H9 (cell line): ENCODE measurements at regions not wholly inside any gene's neighbourhood (a gene's known extent, or its start where the extent isn't known, plus 50 kb on each side); places are given as distances from the start of the nearest gene placed in this dataset.

Experiments
- DNase-seq: peaks from one replicate; pipeline ENCODE4 v3.0.0-alpha.2; 2017
- H2AFZ ChIP-seq: one replicate; pipeline ENCODE4 v1.6.1; 2013; ENCODE audit warnings: mild to moderate bottlenecking, low read length, control low read depth, moderate library complexity
- H2AK5ac ChIP-seq: 2 replicates; pipeline ENCODE4 v1.6.1; 2013; ENCODE audit warnings: low read length, control low read depth, mixed read lengths; ENCODE audit not compliant: insufficient read length
- H2BK120ac ChIP-seq: one replicate; pipeline ENCODE4 v1.6.1; 2013; ENCODE audit warnings: low read depth, mild to moderate bottlenecking, low read length, control low read depth, inconsistent platforms; ENCODE audit not compliant: poor library complexity, severe bottlenecking
- H2BK12ac ChIP-seq: 2 replicates; pipeline ENCODE4 v1.6.1; 2013; ENCODE audit warnings: low read length, control low read depth, mixed read lengths, low read depth; ENCODE audit not compliant: insufficient read length
- H2BK15ac ChIP-seq: 2 replicates; pipeline ENCODE4 v1.6.1; 2013; ENCODE audit warnings: low read depth, low read length, control low read depth
- H2BK20ac ChIP-seq: one replicate; pipeline ENCODE4 v1.6.1; 2013; ENCODE audit warnings: low read depth, mild to moderate bottlenecking, low read length, control low read depth, inconsistent platforms; ENCODE audit not compliant: poor library complexity, severe bottlenecking
- H2BK5ac ChIP-seq: 2 replicates; pipeline ENCODE4 v1.6.1; 2013; ENCODE audit warnings: low read length, control low read depth, mixed read lengths; ENCODE audit not compliant: insufficient read length
- H3K14ac ChIP-seq: 2 replicates; pipeline ENCODE4 v1.6.1; 2013; ENCODE audit warnings: low read length, control low read depth; ENCODE audit not compliant: insufficient read depth
- H3K18ac ChIP-seq: 2 replicates; pipeline ENCODE4 v1.6.1; 2013; ENCODE audit warnings: low read depth, mild to moderate bottlenecking, mixed read lengths, low read length, control low read depth; ENCODE audit not compliant: insufficient read length
- H3K23ac ChIP-seq: 2 replicates; pipeline ENCODE4 v1.6.1; 2013; ENCODE audit warnings: low read length, control low read depth, mixed read lengths, low read depth; ENCODE audit not compliant: insufficient read length
- H3K23me2 ChIP-seq: 2 replicates; pipeline ENCODE4 v1.6.1; 2013; ENCODE audit warnings: low read depth, mild to moderate bottlenecking, mixed read lengths, low read length, control low read depth; ENCODE audit not compliant: insufficient read length, poor library complexity, severe bottlenecking
- H3K27ac ChIP-seq: 2 replicates; pipeline ENCODE4 v1.5.1; 2013; ENCODE audit warnings: low read length, control low read depth, mixed read lengths, low read depth; ENCODE audit not compliant: insufficient read length
- H3K27me3 ChIP-seq: 2 replicates; pipeline ENCODE4 v1.6.1; 2013; ENCODE audit warnings: low read length, control low read depth, inconsistent platforms; ENCODE audit not compliant: insufficient read depth
- H3K4ac ChIP-seq: 2 replicates; pipeline ENCODE4 v1.6.1; 2013; ENCODE audit warnings: low read depth, mild to moderate bottlenecking, control low read depth, inconsistent platforms, low read length, moderate library complexity
- H3K4me1 ChIP-seq: 2 replicates; pipeline ENCODE4 v1.6.1; 2013; ENCODE audit warnings: low read length, control low read depth, inconsistent platforms; ENCODE audit not compliant: insufficient read depth
- H3K4me2 ChIP-seq: 2 replicates; pipeline ENCODE4 v1.6.1; 2013; ENCODE audit warnings: low read length, control low read depth, mixed read lengths; ENCODE audit not compliant: insufficient read length, insufficient read depth
- H3K56ac ChIP-seq: 2 replicates; pipeline ENCODE4 v1.6.1; 2013; ENCODE audit warnings: low read depth, mild to moderate bottlenecking, mixed read lengths, low read length, control low read depth; ENCODE audit not compliant: insufficient read length
- H3K79me1 ChIP-seq: 2 replicates; pipeline ENCODE4 v1.6.1; 2013; ENCODE audit warnings: low read depth, mild to moderate bottlenecking, moderate library complexity, low read length, control low read depth, inconsistent platforms; ENCODE audit not compliant: insufficient read depth, poor library complexity, severe bottlenecking
- H3K79me2 ChIP-seq: 2 replicates; pipeline ENCODE4 v1.6.1; 2013; ENCODE audit warnings: low read length, control low read depth, inconsistent platforms; ENCODE audit not compliant: insufficient read depth
- H3K9ac ChIP-seq: 2 replicates; pipeline ENCODE4 v1.6.1; 2013; ENCODE audit warnings: low read length, control low read depth, mixed read lengths; ENCODE audit not compliant: insufficient read length; ENCODE audit errors: extremely low read depth
- H3K9me3 ChIP-seq: one replicate; pipeline ENCODE4 v1.6.1; 2013; ENCODE audit warnings: low read depth, low read length, inconsistent platforms; ENCODE audit not compliant: control insufficient read depth
- H3T11ph ChIP-seq: one replicate; pipeline ENCODE4 v1.6.1; 2013; ENCODE audit warnings: mild to moderate bottlenecking, low read length, control low read depth, inconsistent platforms
- H4K20me1 ChIP-seq: one replicate; pipeline ENCODE4 v1.6.1; 2013; ENCODE audit not compliant: control insufficient read depth, insufficient read length, insufficient read depth
- H4K5ac ChIP-seq: 2 replicates; pipeline ENCODE4 v1.6.1; 2013; ENCODE audit warnings: low read depth, mild to moderate bottlenecking, mixed read lengths, low read length, control low read depth; ENCODE audit not compliant: insufficient read length
- H4K8ac ChIP-seq: replicated peaks from 2 replicates; pipeline ENCODE4 v1.6.1; 2013; ENCODE audit warnings: low read length, control low read depth, mixed read lengths, low read depth; ENCODE audit not compliant: insufficient read length
- H4K91ac ChIP-seq: 2 replicates; pipeline ENCODE4 v1.6.1; 2013; ENCODE audit warnings: low read depth, mild to moderate bottlenecking, moderate library complexity, mixed read lengths, low read length, control low read depth; ENCODE audit not compliant: insufficient read length
- H3K27ac Mint-ChIP-seq, 3 experiments: 2 replicates in 2 of 3; 3 replicates in 1 of 3; pipeline ENCODE4 v1.8.0; 2020 to 2021; ENCODE audit warnings: mixed read lengths in 3 of 3, mild to moderate bottlenecking in 1 of 3, moderate library complexity in 1 of 3
- H3K27me3 Mint-ChIP-seq: 2 replicates; pipeline ENCODE4 v1.8.0; 2021; ENCODE audit warnings: low read depth, mild to moderate bottlenecking, moderate library complexity, mixed read lengths
- H3K36me3 Mint-ChIP-seq, 3 experiments: 2 replicates in 2 of 3; 3 replicates in 1 of 3; pipeline ENCODE4 v1.8.0; 2020 to 2021; ENCODE audit warnings: low read depth in 3 of 3, mixed read lengths in 3 of 3; ENCODE audit not compliant: insufficient read depth in 1 of 3
- H3K4me1 Mint-ChIP-seq, 2 experiments: 2 replicates each; pipeline ENCODE4 v1.8.0; 2020; ENCODE audit warnings: mixed read lengths in 2 of 2
- H3K4me3 Mint-ChIP-seq, 2 experiments: 2 replicates in 1 of 2; 3 replicates in 1 of 2; pipeline ENCODE4 v1.8.0; 2020 to 2021; ENCODE audit warnings: mild to moderate bottlenecking in 2 of 2, mixed read lengths in 2 of 2, moderate library complexity in 1 of 2
- H3K9me3 Mint-ChIP-seq, 2 experiments: 2 replicates in 1 of 2; 3 replicates in 1 of 2; pipeline ENCODE4 v1.8.0; 2020; ENCODE audit warnings: mild to moderate bottlenecking in 2 of 2, mixed read lengths in 2 of 2, moderate library complexity in 1 of 2
- CTCF ChIP-seq: fragments of 200-600 bp; sonication (generic); conservative IDR thresholded peaks from 3 replicates; pipeline ENCODE4 v1.8.0; 2021; ENCODE audit warnings: antibody characterized with exemption, mild to moderate bottlenecking
- WGBS: extraction: QIAGEN DNeasy Blood & Tissue Kit; methylation state at CpG from one replicate; pipeline ENCODE4 v1.1.7; 2013; ENCODE audit warnings: missing lambda C conversion rate, low lambda C conversion rate, mixed read lengths; ENCODE audit not compliant: insufficient read length; ENCODE audit errors: extremely low coverage; 5-methylcytosine and 5-hydroxymethylcytosine counted together

- no peak overlapping the region for H2AFZ ChIP-seq
- no peak overlapping the region for H3K4me3 Mint-ChIP-seq
- no peaks in the 10 kb centered on the region for H3K9me3 ChIP-seq
- no peak overlapping the region for H2BK12ac ChIP-seq
- no peak overlapping the region for H2BK120ac ChIP-seq
- no peak overlapping the region for H2BK20ac ChIP-seq
- no peak overlapping the region for H4K91ac ChIP-seq
- H3K18ac ChIP-seq, result no peak overlapping the region
- peaks cover 2% of the 10 kb centered on the region in 2 experiments; a peak in 3 of 5 replicates for H3K9me3 Mint-ChIP-seq
- H2AK5ac ChIP-seq, result no peak overlapping the region
- no peaks in the 10 kb centered on the region for H3K27me3 ChIP-seq
- no peak for TF ChIP-seq CTCF
- no peak overlapping the region for H3K27ac ChIP-seq
- H4K8ac ChIP-seq, result no peak overlapping the region
- H2BK5ac ChIP-seq, result no peak overlapping the region
- H3K9ac ChIP-seq, result no peak overlapping the region
- no peaks in the 10 kb centered on the region for H4K20me1 ChIP-seq
- WGBS, result no CpG with 5 or more reads among the region's 2 CpGs
- H3K79me2 ChIP-seq, result no peaks in the 10 kb centered on the region
- H3K4me1 Mint-ChIP-seq, result no peaks in the 10 kb centered on the region
- no peaks in the 10 kb centered on the region for H3K4me1 ChIP-seq
- no peak overlapping the region for H3K27ac Mint-ChIP-seq
- no peak for DNase-seq
- H2BK15ac ChIP-seq, result no peak overlapping the region
- H3K27me3 Mint-ChIP-seq, result peaks cover 5% of the 10 kb centered on the region
- H3K4me2 ChIP-seq, result no peak overlapping the region
- no peak overlapping the region for H3K56ac ChIP-seq
- no peak overlapping the region for H3T11ph ChIP-seq
- no peaks in the 10 kb centered on the region for H3K79me1 ChIP-seq
- no peak overlapping the region for H3K4ac ChIP-seq
- H3K36me3 Mint-ChIP-seq, result no peaks in the 10 kb centered on the region
- no peak overlapping the region for H4K5ac ChIP-seq
- no peaks in the 10 kb centered on the region for H3K23me2 ChIP-seq
- no peak overlapping the region for H3K23ac ChIP-seq
- no peak overlapping the region for H3K14ac ChIP-seq
These were observed 116.8 kb upstream of the ZNF32 start for GRCh38 chr10:43765516-43765915.
